CD14-positive monocyte (primary cell): ENCODE measurements at regions not wholly inside any gene's neighbourhood (a gene's known extent, or its start where the extent isn't known, plus 50 kb on each side); places are given as distances from the start of the nearest gene placed in this dataset.

Experiments used
- DNase-seq, 3 donors: peaks; one replicate each; pipeline ENCODE4 v3.0.0-alpha.2; 2011 to 2022
- H2AFZ ChIP-seq: 2 replicates; pipeline ENCODE4 v1.6.0; 2012; ENCODE audit warnings: mild to moderate bottlenecking, low read depth, low read length, inconsistent platforms; ENCODE audit not compliant: insufficient read depth, poor library complexity, severe bottlenecking
- H3K27ac ChIP-seq, 2 donors: 1 replicate in 1 of 2; 2 replicates in 1 of 2; pipeline ENCODE4 v1.5.1; 2012 to 2013; ENCODE audit warnings: low read length in 2 of 2, control low read depth in 1 of 2, inconsistent platforms in 1 of 2, low read depth in 1 of 2, mild to moderate bottlenecking in 1 of 2
- H3K27me3 ChIP-seq, 2 donors: one replicate each; pipeline versions ENCODE4 v1.6.0 to v1.6.1; 2011 to 2013; ENCODE audit warnings: low read length in 2 of 2; ENCODE audit not compliant: control insufficient read depth in 2 of 2, insufficient read depth in 2 of 2
- H3K36me3 ChIP-seq, 2 donors: replicated peaks in 1 of 2; 1 replicate in 1 of 2; 2 replicates in 1 of 2; pipeline versions ENCODE4 v1.5.1 to v1.6.1; 2012 to 2013; ENCODE audit warnings: low read length in 2 of 2, control low read depth in 1 of 2, inconsistent platforms in 1 of 2, mild to moderate bottlenecking in 1 of 2; ENCODE audit not compliant: insufficient read depth in 2 of 2, control insufficient read depth in 1 of 2
- H3K4me1 ChIP-seq, 2 donors: 1 replicate in 1 of 2; 2 replicates in 1 of 2; pipeline versions ENCODE4 v1.5.1 to v1.6.1; 2012 to 2013; ENCODE audit warnings: low read length in 2 of 2, control low read depth in 1 of 2, inconsistent platforms in 1 of 2, mild to moderate bottlenecking in 1 of 2, moderate library complexity in 1 of 2; ENCODE audit not compliant: insufficient read depth in 2 of 2, control insufficient read depth in 1 of 2
- H3K4me2 ChIP-seq: replicated peaks from 2 replicates; pipeline ENCODE3; 2012; ENCODE audit warnings: low read length, moderate library complexity, mild to moderate bottlenecking; ENCODE audit not compliant: poor library complexity, severe bottlenecking; ENCODE audit errors: extremely low read depth
- H3K4me3 ChIP-seq, 3 experiments: fragments of 200-600 bp in 1 of 3; sonication (generic) in 1 of 3; replicated peaks in 1 of 3; 1 replicate in 2 of 3; 2 replicates in 1 of 3; pipeline ENCODE4 v1.5.1; 2011 to 2013; ENCODE audit warnings: low read length in 3 of 3, mild to moderate bottlenecking in 3 of 3, control low read depth in 2 of 3, low read depth in 2 of 3, inconsistent platforms in 1 of 3, moderate library complexity in 1 of 3
- H3K79me2 ChIP-seq: 2 replicates; pipeline ENCODE4 v1.6.0; 2012; ENCODE audit warnings: mild to moderate bottlenecking, control low read depth, inconsistent platforms, low read length, moderate library complexity; ENCODE audit not compliant: insufficient read depth
- H3K9ac ChIP-seq: 2 replicates; pipeline ENCODE4 v1.6.0; 2017; ENCODE audit warnings: low read length, mild to moderate bottlenecking; ENCODE audit not compliant: insufficient read depth, poor library complexity, severe bottlenecking
- H3K9me3 ChIP-seq, 2 donors: replicated peaks in 1 of 2; 1 replicate in 1 of 2; 2 replicates in 1 of 2; pipeline versions ENCODE4 v1.5.1 to v1.6.1; 2012 to 2013; ENCODE audit warnings: low read length in 2 of 2, control low read depth in 1 of 2; ENCODE audit not compliant: control insufficient read depth in 1 of 2, insufficient read depth in 1 of 2
- H4K20me1 ChIP-seq: 2 replicates; pipeline ENCODE4 v1.6.0; 2012; ENCODE audit warnings: mild to moderate bottlenecking, low read length, control low read depth, moderate library complexity; ENCODE audit not compliant: insufficient read depth
- H3K27ac Mint-ChIP-seq, 7 donors: one replicate each; pipeline ENCODE4 v1.8.0; 2020; ENCODE audit warnings: mild to moderate bottlenecking in 7 of 7, mixed read lengths in 7 of 7, moderate library complexity in 6 of 7, inconsistent platforms in 2 of 7
- H3K27me3 Mint-ChIP-seq, 3 donors: one replicate each; pipeline ENCODE4 v1.8.0; 2021 to 2022; ENCODE audit warnings: low read depth in 3 of 3, mild to moderate bottlenecking in 3 of 3, mixed read lengths in 3 of 3, moderate library complexity in 3 of 3, inconsistent platforms in 1 of 3
- H3K36me3 Mint-ChIP-seq, 2 donors: one replicate each; pipeline ENCODE4 v1.8.0; 2020; ENCODE audit warnings: mixed read lengths in 2 of 2, inconsistent platforms in 1 of 2, mild to moderate bottlenecking in 1 of 2
- H3K4me1 Mint-ChIP-seq: one replicate; pipeline ENCODE4 v1.8.0; 2020; ENCODE audit warnings: mild to moderate bottlenecking, mixed read lengths
- H3K4me3 Mint-ChIP-seq, 2 donors: one replicate each; pipeline ENCODE4 v1.8.0; 2020; ENCODE audit warnings: mild to moderate bottlenecking in 2 of 2, mixed read lengths in 2 of 2, moderate library complexity in 1 of 2
- H3K9me3 Mint-ChIP-seq, 7 donors: one replicate each; pipeline ENCODE4 v1.8.0; 2020 to 2022; ENCODE audit warnings: mixed read lengths in 7 of 7, mild to moderate bottlenecking in 6 of 7, moderate library complexity in 6 of 7, inconsistent platforms in 2 of 7
- CTCF ChIP-seq: fragments of 200-600 bp; IDR thresholded peaks from one replicate; pipeline ENCODE4 v1.8.0; 2022; ENCODE audit warnings: antibody characterized with exemption, mild to moderate bottlenecking
- WGBS: methylation state at CpG from one replicate; pipeline ENCODE4 v1.1.5; 2013; ENCODE audit warnings: missing lambda C conversion rate; ENCODE audit not compliant: insufficient coverage; 5-methylcytosine and 5-hydroxymethylcytosine counted together
- intact Hi-C, 2 donors: fragments of 100-400 bp; cut with micrococcal nuclease; formaldehyde crosslinking; loops; one replicate each; pipeline versions ENCODE4 v1.15.0 to v1.15.1; 2023

GRCh38 chr2:145824384-145824783 is 1304.5 kb upstream of the ZEB2 start:
- H3K27ac Mint-ChIP-seq: no peak overlapping the region

GRCh38 chr2:145822892-145823534 is 1303.1 kb upstream of the ZEB2 start:
- H3K36me3 Mint-ChIP-seq: no peaks in the 10 kb centered on the region
- H3K36me3 ChIP-seq: no peaks in the 10 kb centered on the region
- intact Hi-C loops: no loop called here
- peaks cover 6 to 15% (median 9%) of the 10 kb centered on the region in 7 donors for H3K9me3 Mint-ChIP-seq
- H3K4me2 ChIP-seq: no peak overlapping the region
- peaks cover 0 to 4% (median 0%) of the 10 kb centered on the region in 3 donors for H3K27me3 Mint-ChIP-seq
- no peaks in the 10 kb centered on the region for H4K20me1 ChIP-seq
- H3K27ac ChIP-seq: no peak overlapping the region
- no peaks in the 10 kb centered on the region for H3K79me2 ChIP-seq
- H3K9me3 ChIP-seq: peaks cover 3 to 15% of the 10 kb centered on the region in 2 donors
- H2AFZ ChIP-seq: no peak overlapping the region
- no peaks in the 10 kb centered on the region for H3K4me1 Mint-ChIP-seq
- no peaks in the 10 kb centered on the region for H3K27me3 ChIP-seq
- WGBS: 83% methylated on average over 1 of the region's 2 CpGs
- no peak overlapping the region for H3K27ac Mint-ChIP-seq
- DNase-seq: no peak
- TF ChIP-seq CTCF: no peak
- H3K4me3 Mint-ChIP-seq: no peak overlapping the region
- no peak overlapping the region for H3K4me3 ChIP-seq
- H3K4me1 ChIP-seq: no peaks in the 10 kb centered on the region
- no peak overlapping the region for H3K9ac ChIP-seq

More at GRCh38 chr2:145824384-145824783, 1304.5 kb upstream of the ZEB2 start:
- H4K20me1 ChIP-seq: no peaks in the 10 kb centered on the region
- no peak overlapping the region for H3K4me3 Mint-ChIP-seq
- no peaks in the 10 kb centered on the region for H3K4me1 Mint-ChIP-seq
- H3K27ac ChIP-seq: no peak overlapping the region
- no peak for TF ChIP-seq CTCF
- no peak for DNase-seq
- H3K36me3 Mint-ChIP-seq: no peaks in the 10 kb centered on the region
- H3K4me2 ChIP-seq: no peak overlapping the region
- no peak overlapping the region for H2AFZ ChIP-seq
- no peak overlapping the region for H3K4me3 ChIP-seq
- H3K27me3 ChIP-seq: no peaks in the 10 kb centered on the region
- H3K4me1 ChIP-seq: no peaks in the 10 kb centered on the region
- 100% methylated on average over 3 of the region's 3 CpGs for WGBS
- peaks cover 5 to 14% (median 7%) of the 10 kb centered on the region in 7 donors for H3K9me3 Mint-ChIP-seq
- H3K9ac ChIP-seq: no peak overlapping the region
- peaks cover 0 to 4% (median 0%) of the 10 kb centered on the region in 3 donors for H3K27me3 Mint-ChIP-seq
- H3K79me2 ChIP-seq: no peaks in the 10 kb centered on the region
- no peaks in the 10 kb centered on the region for H3K36me3 ChIP-seq
- peaks cover 3 to 10% of the 10 kb centered on the region in 2 donors for H3K9me3 ChIP-seq
- intact Hi-C loops: no loop called here
